Heart left ventricle (tissue), 13 donors: ENCODE measurements at regions not wholly inside any gene's neighbourhood (a gene's known extent, or its start where the extent isn't known, plus 50 kb on each side); places are given as distances from the start of the nearest gene placed in this dataset.

ENCODE experiments used
- POLR2A ChIP-seq, 2 donors: fragments of 450-650 bp; IDR thresholded peaks; one replicate each; pipeline ENCODE4 v1.6.1; 2017; ENCODE audit warnings: antibody characterized with exemption in 2 of 2, mild to moderate bottlenecking in 2 of 2, moderate library complexity in 2 of 2
- TF ChIP-seq, protein P1 (sequence below), 12 donors: fragments of 200-600 bp; sonication (generic) in 4 of 12; IDR thresholded peaks; one replicate each; pipeline versions ENCODE4 v1.5.0 to v1.8.0; 2018 to 2022; ENCODE audit warnings: antibody characterized with exemption in 12 of 12, mild to moderate bottlenecking in 5 of 12
- donor health status: ischemic (EF 13 %, LVEDD 7.1; RV severe dilation, severe dysfunction).
- donor health status: DM: no; HTN: yes; CAD: no.
- donor health status: DM: no; HTN: no; CAD: no.
- donor health status: ischemic (EF 25% LVEDD 6.9; RV normal size, moderate dysfunction).
- donor health status: ischemic (EF 25% LVEDD 5.7; RV mildly dilated, moderate dysfunction).
- donor health status: ischemic (EF 35%, LVEDD 5.7; RV mildly dilated, moderate dysfunction).
- donor health status: nonischemic (EF 11% LVEDD 7.7; RV severe dilation, severe dysfunction).
- donor health status: DM: yes; HTN: yes; CAD: no.
- donor health status: PGD.
- donor health status: ischemic (EF 29% LVEDD 5.4; RV normal size, mild dysfunction).
- donor health status: nonischemic (EF 23%, LVEDD 6.1; RV moderate dilation, normal function).

DNA sequence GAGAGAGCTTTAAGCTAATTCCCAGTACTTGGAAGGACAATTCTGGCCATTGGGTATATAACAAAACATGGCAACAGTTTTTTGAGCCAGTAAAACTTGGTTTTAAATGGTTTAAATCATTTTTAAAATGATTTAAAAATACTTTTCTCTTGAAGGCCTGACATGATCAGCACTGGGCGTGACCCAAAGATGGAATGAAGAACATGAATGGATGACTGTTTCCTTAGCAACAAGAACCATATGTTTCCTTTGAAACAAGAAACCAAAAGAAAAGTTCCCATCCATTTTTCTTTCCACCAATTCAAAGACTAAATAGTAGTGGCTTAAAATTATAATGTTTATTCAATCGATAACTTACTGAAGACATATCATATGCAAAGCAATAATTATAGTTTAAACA is 348.3 kb upstream of the FIGN start:
- TF ChIP-seq, protein P1, sequence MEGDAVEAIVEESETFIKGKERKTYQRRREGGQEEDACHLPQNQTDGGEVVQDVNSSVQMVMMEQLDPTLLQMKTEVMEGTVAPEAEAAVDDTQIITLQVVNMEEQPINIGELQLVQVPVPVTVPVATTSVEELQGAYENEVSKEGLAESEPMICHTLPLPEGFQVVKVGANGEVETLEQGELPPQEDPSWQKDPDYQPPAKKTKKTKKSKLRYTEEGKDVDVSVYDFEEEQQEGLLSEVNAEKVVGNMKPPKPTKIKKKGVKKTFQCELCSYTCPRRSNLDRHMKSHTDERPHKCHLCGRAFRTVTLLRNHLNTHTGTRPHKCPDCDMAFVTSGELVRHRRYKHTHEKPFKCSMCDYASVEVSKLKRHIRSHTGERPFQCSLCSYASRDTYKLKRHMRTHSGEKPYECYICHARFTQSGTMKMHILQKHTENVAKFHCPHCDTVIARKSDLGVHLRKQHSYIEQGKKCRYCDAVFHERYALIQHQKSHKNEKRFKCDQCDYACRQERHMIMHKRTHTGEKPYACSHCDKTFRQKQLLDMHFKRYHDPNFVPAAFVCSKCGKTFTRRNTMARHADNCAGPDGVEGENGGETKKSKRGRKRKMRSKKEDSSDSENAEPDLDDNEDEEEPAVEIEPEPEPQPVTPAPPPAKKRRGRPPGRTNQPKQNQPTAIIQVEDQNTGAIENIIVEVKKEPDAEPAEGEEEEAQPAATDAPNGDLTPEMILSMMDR (IDR thresholded peaks at IDR 0.05): no peak
- TF ChIP-seq POLR2A (IDR thresholded peaks at IDR 0.05): no peak
